OCI-LY3 (cell line): ENCODE measurements at regions not wholly inside any gene's neighbourhood (a gene's known extent, or its start where the extent isn't known, plus 50 kb on each side); places are given as distances from the start of the nearest gene placed in this dataset.

Experiments
- EZH2phosphoT487 ChIP-seq: fragments of 200-600 bp; shearing (Covaris generic); IDR thresholded peaks from 2 replicates; pipeline ENCODE4 v1.6.1; 2018; ENCODE audit warnings: antibody characterized with exemption, mixed run types, low read depth
- TF ChIP-seq, protein P1 (sequence below): fragments of 200-600, 300-600 bp; sonication (generic); IDR thresholded peaks from 2 replicates; pipeline ENCODE4 v1.5.1; 2014; ENCODE audit warnings: antibody characterized with exemption, low read length, low read depth

DNA sequence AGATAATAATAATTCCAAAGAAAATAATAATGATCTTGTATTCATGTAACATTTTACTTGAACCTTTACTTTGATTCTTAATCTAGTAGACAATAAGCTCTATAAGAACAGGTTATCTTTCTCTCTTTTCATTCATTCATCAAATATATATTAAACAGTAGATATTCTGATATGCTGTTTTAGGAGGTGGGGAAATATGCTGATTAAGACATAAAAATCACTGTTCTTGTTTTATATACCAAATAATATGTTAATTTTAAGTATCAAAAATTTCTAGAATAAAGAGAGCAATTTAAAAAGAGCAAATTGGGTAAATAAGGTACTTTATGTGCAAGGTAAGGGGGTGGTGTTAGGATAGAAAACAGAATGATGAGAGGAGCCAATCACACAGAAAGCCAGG is 401.9 kb downstream of the PDHA2 start:
- TF ChIP-seq, protein P1, sequence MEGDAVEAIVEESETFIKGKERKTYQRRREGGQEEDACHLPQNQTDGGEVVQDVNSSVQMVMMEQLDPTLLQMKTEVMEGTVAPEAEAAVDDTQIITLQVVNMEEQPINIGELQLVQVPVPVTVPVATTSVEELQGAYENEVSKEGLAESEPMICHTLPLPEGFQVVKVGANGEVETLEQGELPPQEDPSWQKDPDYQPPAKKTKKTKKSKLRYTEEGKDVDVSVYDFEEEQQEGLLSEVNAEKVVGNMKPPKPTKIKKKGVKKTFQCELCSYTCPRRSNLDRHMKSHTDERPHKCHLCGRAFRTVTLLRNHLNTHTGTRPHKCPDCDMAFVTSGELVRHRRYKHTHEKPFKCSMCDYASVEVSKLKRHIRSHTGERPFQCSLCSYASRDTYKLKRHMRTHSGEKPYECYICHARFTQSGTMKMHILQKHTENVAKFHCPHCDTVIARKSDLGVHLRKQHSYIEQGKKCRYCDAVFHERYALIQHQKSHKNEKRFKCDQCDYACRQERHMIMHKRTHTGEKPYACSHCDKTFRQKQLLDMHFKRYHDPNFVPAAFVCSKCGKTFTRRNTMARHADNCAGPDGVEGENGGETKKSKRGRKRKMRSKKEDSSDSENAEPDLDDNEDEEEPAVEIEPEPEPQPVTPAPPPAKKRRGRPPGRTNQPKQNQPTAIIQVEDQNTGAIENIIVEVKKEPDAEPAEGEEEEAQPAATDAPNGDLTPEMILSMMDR = no peak
- TF ChIP-seq EZH2phosphoT487 = no peak
